ENCODE measurements at regions not wholly inside any gene's neighbourhood (a gene's known extent, or its start where the extent isn't known, plus 50 kb on each side); places are given as distances from the start of the nearest gene placed in this dataset.

- H4K8ac ChIP-seq (ENCODE audit: low read depth in 2 of 2, low read length in 2 of 2), result no peak overlapping the region
- H2BK20ac ChIP-seq (ENCODE audit: low read depth, low read length), result no peak overlapping the region
- H4K91ac ChIP-seq (ENCODE audit: insufficient read depth, low read depth, low read length), result no peak overlapping the region
- H3K23ac ChIP-seq (ENCODE audit: low read depth, low read length), result no peak overlapping the region
- in situ Hi-C loops (cut with MboI; ENCODE audit: low sequenced_read_pairs), result no loop called here
- no TSS peak for BruUV-seq (replicated peaks)
- no peak overlapping the region for H3K9ac ChIP-seq (ENCODE audit: low read depth, low read length)
- no peak overlapping the region for H2BK120ac ChIP-seq (ENCODE audit: low read depth, low read length)
- ATAC-seq (ENCODE audit: low read depth) (no peak), DNase-seq (no peak)
- no peak overlapping the region for H3K4me2 ChIP-seq (ENCODE audit: low read depth, low read length)
- H2BK5ac ChIP-seq (ENCODE audit: low read depth, low read length, poor library complexity, severe bottlenecking), result no peak overlapping the region
- no peak overlapping the region for H3K14ac ChIP-seq (replicated peaks; ENCODE audit: low read depth, low read length)
- no peaks in the 10 kb centered on the region for H3K9me3 ChIP-seq (ENCODE audit: control insufficient read depth, insufficient read depth, low read length)
- no peaks in the 10 kb centered on the region for H3K36me3 ChIP-seq (ENCODE audit: control insufficient read depth, insufficient read depth, low read length)
- CTCF ChIA-PET, result no interaction called here
- no peak overlapping the region for H2AK9ac ChIP-seq (replicated peaks; ENCODE audit: low read depth, low read length, poor library complexity)
- no peak overlapping the region for H3K27ac ChIP-seq (ENCODE audit: insufficient read depth, low read length)
- no CpG with 5 or more reads among the region's 5 CpGs for WGBS, 2 experiments (ENCODE audit: extremely low coverage in 2 of 2, insufficient read length in 1 of 2)
- no peak overlapping the region for H3K18ac ChIP-seq (ENCODE audit: low read depth, low read length)
- H3K4me3 ChIP-seq (ENCODE audit: insufficient read depth, low read depth, low read length), result no peak overlapping the region
- H2BK15ac ChIP-seq (ENCODE audit: low read depth, low read length), result no peak overlapping the region
- H3K4ac ChIP-seq (ENCODE audit: low read depth, low read length), result no peak overlapping the region
- no peaks in the 10 kb centered on the region for H3K9me1 ChIP-seq (ENCODE audit: insufficient read depth, low read length)
- H2AFZ ChIP-seq (replicated peaks; ENCODE audit: low read length, poor library complexity), result no peak overlapping the region
- POLR2A ChIA-PET (ENCODE audit: unreplicated experiment), result no interaction called here
- no peak for TF ChIP-seq MAZ (IDR thresholded peaks at IDR 0.05; ENCODE audit: borderline replicate concordance, low read depth, low read length)
- TF ChIP-seq MAFK (IDR thresholded peaks at IDR 0.05; ENCODE audit: low read depth, low read length), result no peak
- no peak for TF ChIP-seq FOS (IDR thresholded peaks at IDR 0.05; ENCODE audit: low read depth, low read length)
- TF ChIP-seq RFX5 (IDR thresholded peaks at IDR 0.05; ENCODE audit: low read depth, low read length), result no peak
- no peak for TF ChIP-seq RCOR1 (IDR thresholded peaks at IDR 0.05; ENCODE audit: insufficient replicate concordance, low read length)
- no peak for TF ChIP-seq POLR2A (IDR thresholded peaks at IDR 0.05; ENCODE audit: low read depth, low read length)
- no peak for TF ChIP-seq SMC3 (IDR thresholded peaks at IDR 0.05; ENCODE audit: low read depth, low read length)
- TF ChIP-seq RAD21 (IDR thresholded peaks at IDR 0.05; ENCODE audit: low read length), result no peak
- no peak for TF ChIP-seq USF2 (IDR thresholded peaks at IDR 0.05; ENCODE audit: low read depth, low read length)
- no peaks in the 10 kb centered on the region for H3K79me1 ChIP-seq (ENCODE audit: low read depth in 1 of 2, low read length in 2 of 2)
- dilution Hi-C loops (cut with HindIII; ENCODE audit: low sequenced_read_pairs, unreplicated experiment), result no loop called here
- H4K20me1 ChIP-seq (ENCODE audit: insufficient read depth, low read length), result no peaks in the 10 kb centered on the region
- intact Hi-C loops (cut with micrococcal nuclease), result no loop called here
- no peak overlapping the region for H4K5ac ChIP-seq (ENCODE audit: low read depth, low read length)
- no peaks in the 10 kb centered on the region for H3K27me3 ChIP-seq (ENCODE audit: control insufficient read depth, insufficient read depth, low read length)
- H3K4me1 ChIP-seq (ENCODE audit: control insufficient read depth, insufficient read depth, low read length), result no peaks in the 10 kb centered on the region
- H3K56ac ChIP-seq (ENCODE audit: extremely low read depth, insufficient read depth, low read length), result no peak overlapping the region
- H2AK5ac ChIP-seq (ENCODE audit: low read depth, low read length), result no peak overlapping the region
These were observed 301.9 kb downstream of the GPAT3 start for GRCh38 chr4:83837614-83838308.

Measured in IMR-90 (cell line).